PC-3 (cell line): ENCODE measurements at regions not wholly inside any gene's neighbourhood (a gene's known extent, or its start where the extent isn't known, plus 50 kb on each side); places are given as distances from the start of the nearest gene placed in this dataset.

Experiments
- EZH2 ChIP-seq: fragments of 300-600 bp; sonication (generic); IDR thresholded peaks from one replicate; pipeline ENCODE4 v1.6.1; 2017; ENCODE audit warnings: antibody characterized with exemption, mild to moderate bottlenecking, low read length; ENCODE audit not compliant: unreplicated experiment
- EZH2phosphoT487 ChIP-seq: fragments of 300-600 bp; sonication (generic); IDR thresholded peaks from 2 replicates; pipeline ENCODE4 v1.6.1; 2018; ENCODE audit warnings: mild to moderate bottlenecking, antibody characterized with exemption, low read length, borderline replicate concordance
- TF ChIP-seq, protein P1 (sequence below): fragments of 300-600 bp; sonication (generic); conservative IDR thresholded peaks from 2 replicates; pipeline ENCODE4 v1.5.1; 2017; ENCODE audit warnings: antibody characterized with exemption, low read depth, mild to moderate bottlenecking, low read length

DNA sequence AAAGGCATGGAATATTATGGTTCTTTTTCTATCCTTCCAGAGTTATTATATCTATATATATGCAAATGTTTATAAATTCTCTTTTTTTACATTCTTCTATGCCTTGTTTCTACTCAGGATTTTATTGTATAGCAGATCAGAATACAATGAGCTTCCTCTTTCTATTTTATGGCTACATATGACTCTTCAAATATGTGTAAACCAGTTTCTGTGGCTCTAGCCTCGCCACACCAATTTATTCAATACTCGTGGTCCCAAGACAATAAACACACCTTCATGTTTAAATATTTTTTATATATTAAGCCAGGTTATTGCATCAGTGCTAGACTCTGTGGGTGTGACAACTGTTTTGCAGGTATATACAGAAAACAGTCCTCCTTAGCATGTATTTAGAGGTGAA, 237.5 kb upstream of the MKLN1 start:
- TF ChIP-seq, protein P1, sequence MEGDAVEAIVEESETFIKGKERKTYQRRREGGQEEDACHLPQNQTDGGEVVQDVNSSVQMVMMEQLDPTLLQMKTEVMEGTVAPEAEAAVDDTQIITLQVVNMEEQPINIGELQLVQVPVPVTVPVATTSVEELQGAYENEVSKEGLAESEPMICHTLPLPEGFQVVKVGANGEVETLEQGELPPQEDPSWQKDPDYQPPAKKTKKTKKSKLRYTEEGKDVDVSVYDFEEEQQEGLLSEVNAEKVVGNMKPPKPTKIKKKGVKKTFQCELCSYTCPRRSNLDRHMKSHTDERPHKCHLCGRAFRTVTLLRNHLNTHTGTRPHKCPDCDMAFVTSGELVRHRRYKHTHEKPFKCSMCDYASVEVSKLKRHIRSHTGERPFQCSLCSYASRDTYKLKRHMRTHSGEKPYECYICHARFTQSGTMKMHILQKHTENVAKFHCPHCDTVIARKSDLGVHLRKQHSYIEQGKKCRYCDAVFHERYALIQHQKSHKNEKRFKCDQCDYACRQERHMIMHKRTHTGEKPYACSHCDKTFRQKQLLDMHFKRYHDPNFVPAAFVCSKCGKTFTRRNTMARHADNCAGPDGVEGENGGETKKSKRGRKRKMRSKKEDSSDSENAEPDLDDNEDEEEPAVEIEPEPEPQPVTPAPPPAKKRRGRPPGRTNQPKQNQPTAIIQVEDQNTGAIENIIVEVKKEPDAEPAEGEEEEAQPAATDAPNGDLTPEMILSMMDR = no peak
- TF ChIP-seq EZH2 (no peak), EZH2phosphoT487 (no peak)
